Colonic mucosa (tissue), 4 donors: ENCODE measurements at regions not wholly inside any gene's neighbourhood (a gene's known extent, or its start where the extent isn't known, plus 50 kb on each side); places are given as distances from the start of the nearest gene placed in this dataset.

Source experiments
- DNase-seq: peaks from one replicate; pipeline ENCODE4 v3.0.0-alpha.2; 2020
- H3K27ac ChIP-seq: fragments of 200-600 bp; one replicate; pipeline ENCODE4 v1.8.0; 2021
- H3K27me3 ChIP-seq: fragments of 200-600 bp; one replicate; pipeline ENCODE4 v1.8.0; 2021
- H3K36me3 ChIP-seq: fragments of 200-600 bp; one replicate; pipeline ENCODE4 v1.8.0; 2021
- H3K4me1 ChIP-seq: fragments of 200-600 bp; one replicate; pipeline ENCODE4 v1.8.0; 2021; ENCODE audit warnings: mild to moderate bottlenecking
- H3K4me3 ChIP-seq: fragments of 200-600 bp; one replicate; pipeline ENCODE4 v1.8.0; 2021
- H3K9ac ChIP-seq, 2 donors: one replicate each; pipeline ENCODE4 v1.7.0; 2013; ENCODE audit warnings: control low read depth in 2 of 2, low read depth in 2 of 2, low read length in 2 of 2
- H3K9me3 ChIP-seq: fragments of 200-600 bp; one replicate; pipeline ENCODE4 v1.8.0; 2021
- CTCF ChIP-seq: fragments of 200-600 bp; IDR thresholded peaks from one replicate; pipeline ENCODE4 v1.8.0; 2022; ENCODE audit warnings: antibody characterized with exemption, mild to moderate bottlenecking
- intact Hi-C: fragments of 100-400 bp; cut with DNase I; formaldehyde crosslinking; loops from one replicate; pipeline ENCODE4 v1.14.1; 2022
- donor health status: healthy.
- donor health status: DM: no; HTN: no; CAD: no.
- donor health status: DM: no; HTN: no; CAD: no.

GRCh38 chr13:44818428-44818827 lies 170.8 kb downstream of the NUFIP1 start:
- Histone ChIP-seq H3K4me3 (no peak overlapping the region), H3K9me3 (no peaks in the 10 kb centered on the region), H3K9ac (no peak overlapping the region), H3K36me3 (no peaks in the 10 kb centered on the region), H3K27ac (no peak overlapping the region), H3K4me1 (no peaks in the 10 kb centered on the region), H3K27me3 (no peaks in the 10 kb centered on the region)
- no peak for TF ChIP-seq CTCF
- DNase-seq, result no peak
- intact Hi-C loops, result no loop called here

GRCh38 chr13:44818016-44818415 lies 171.3 kb downstream of the NUFIP1 start:
- intact Hi-C loops, result no loop called here
- Histone ChIP-seq H3K9me3 (no peaks in the 10 kb centered on the region), H3K9ac (no peak overlapping the region), H3K36me3 (no peaks in the 10 kb centered on the region), H3K4me3 (no peak overlapping the region), H3K4me1 (no peaks in the 10 kb centered on the region), H3K27me3 (no peaks in the 10 kb centered on the region), H3K27ac (no peak overlapping the region)
- DNase-seq, result no peak
- no peak for TF ChIP-seq CTCF

- no peak for DNase-seq
- TF ChIP-seq CTCF, result no peak
- Histone ChIP-seq H3K36me3 (no peaks in the 10 kb centered on the region), H3K9me3 (no peaks in the 10 kb centered on the region), H3K27ac (no peak overlapping the region), H3K9ac (no peak overlapping the region), H3K4me3 (no peak overlapping the region), H3K4me1 (no peaks in the 10 kb centered on the region), H3K27me3 (no peaks in the 10 kb centered on the region)
- intact Hi-C loops, result no loop called here
These were observed 172.1 kb downstream of the NUFIP1 start for GRCh38 chr13:44817131-44817671.

- Histone ChIP-seq H3K36me3 (no peaks in the 10 kb centered on the region), H3K9ac (no peak overlapping the region), H3K4me3 (no peak overlapping the region), H3K4me1 (no peaks in the 10 kb centered on the region), H3K9me3 (no peaks in the 10 kb centered on the region), H3K27ac (no peak overlapping the region), H3K27me3 (no peaks in the 10 kb centered on the region)
- intact Hi-C loops, result no loop called here
- DNase-seq, result no peak
- TF ChIP-seq CTCF, result no peak
These were observed 172.6 kb downstream of the NUFIP1 start for GRCh38 chr13:44816701-44817100.

- Histone ChIP-seq H3K36me3 (no peaks in the 10 kb centered on the region), H3K9ac (no peak overlapping the region), H3K27ac (no peak overlapping the region), H3K4me3 (no peak overlapping the region), H3K4me1 (no peaks in the 10 kb centered on the region), H3K27me3 (no peaks in the 10 kb centered on the region), H3K9me3 (no peaks in the 10 kb centered on the region)
- peak; percentile 24 for DNase-seq
- TF ChIP-seq CTCF, result no peak
- intact Hi-C loops, result no loop called here
These were observed 173.6 kb downstream of the NUFIP1 start for GRCh38 chr13:44815623-44816022.
